HepG2 (cell line): ENCODE measurements at regions not wholly inside any gene's neighbourhood (a gene's known extent, or its start where the extent isn't known, plus 50 kb on each side); places are given as distances from the start of the nearest gene placed in this dataset.

Experiments used
- CEBPB ChIP-seq: IDR thresholded peaks from 2 replicates; pipeline ENCODE4 v1.6.1; 2011; ENCODE audit warnings: low read depth, low read length, improper control_type of control experiment, borderline replicate concordance
- FOSL2 ChIP-seq: sonication (generic); formaldehyde crosslinking; IDR thresholded peaks from 2 replicates; pipeline ENCODE4 v1.4.0; 2020; ENCODE audit warnings: missing genetic modification reagents
- SOX13 ChIP-seq, 3 experiments: fragments of 450-650 bp in 1 of 3; sonication (generic) in 1 of 3; formaldehyde crosslinking in 1 of 3; IDR thresholded peaks in 2 of 3; conservative IDR thresholded peaks in 1 of 3; 2 replicates each; pipeline versions ENCODE4 v1.5.0 to v1.6.1; 2016 to 2020; ENCODE audit warnings: antibody characterized with exemption in 1 of 3, mild to moderate bottlenecking in 1 of 3, missing compliant biosample characterization in 1 of 3, missing genetic modification reagents in 1 of 3, moderate library complexity in 1 of 3
- ZBTB8A ChIP-seq: sonication (generic); formaldehyde crosslinking; IDR thresholded peaks from 2 replicates; pipeline ENCODE4 v1.4.0; 2020; ENCODE audit warnings: mild to moderate bottlenecking, low read depth, missing genetic modification reagents, borderline replicate concordance
- ZFP90 ChIP-seq: sonication (generic); formaldehyde crosslinking; IDR thresholded peaks from 2 replicates; pipeline ENCODE4 v1.8.0; 2022; ENCODE audit warnings: missing genetic modification reagents, mild to moderate bottlenecking, inconsistent platforms, borderline replicate concordance
- ZNF235 ChIP-seq: sonication (generic); formaldehyde crosslinking; IDR thresholded peaks from 2 replicates; pipeline ENCODE4 v1.8.1; 2023; ENCODE audit warnings: mild to moderate bottlenecking, missing genetic modification reagents, borderline replicate concordance
- ZNF274 ChIP-seq: sonication (generic); formaldehyde crosslinking; IDR thresholded peaks from 2 replicates; pipeline ENCODE4 v1.5.1; 2020; ENCODE audit warnings: mild to moderate bottlenecking, missing genetic modification reagents
- ZNF777 ChIP-seq: sonication (generic); formaldehyde crosslinking; IDR thresholded peaks from 2 replicates; pipeline ENCODE4 v1.4.0; 2020; ENCODE audit warnings: missing genetic modification reagents
- ZZZ3 ChIP-seq: sonication (generic); formaldehyde crosslinking; IDR thresholded peaks from 2 replicates; pipeline ENCODE4 v1.4.0; 2020; ENCODE audit warnings: missing genetic modification reagents, mild to moderate bottlenecking, borderline replicate concordance
- TF ChIP-seq, protein P1 (sequence below): sonication (generic); formaldehyde crosslinking; conservative IDR thresholded peaks from 2 replicates; pipeline ENCODE4 v1.8.0; 2022; ENCODE audit warnings: low read depth, missing genetic modification reagents
- TF ChIP-seq, protein P2 (sequence below): sonication (generic); formaldehyde crosslinking; IDR thresholded peaks from 2 replicates; pipeline ENCODE4 v1.4.0; 2020; ENCODE audit warnings: mild to moderate bottlenecking, low read depth, missing genetic modification reagents
- TF ChIP-seq, protein P3 (sequence below): IDR thresholded peaks from 2 replicates; pipeline ENCODE4 v1.6.1; 2012; ENCODE audit warnings: low read depth, low read length, improper control_type of control experiment

DNA sequence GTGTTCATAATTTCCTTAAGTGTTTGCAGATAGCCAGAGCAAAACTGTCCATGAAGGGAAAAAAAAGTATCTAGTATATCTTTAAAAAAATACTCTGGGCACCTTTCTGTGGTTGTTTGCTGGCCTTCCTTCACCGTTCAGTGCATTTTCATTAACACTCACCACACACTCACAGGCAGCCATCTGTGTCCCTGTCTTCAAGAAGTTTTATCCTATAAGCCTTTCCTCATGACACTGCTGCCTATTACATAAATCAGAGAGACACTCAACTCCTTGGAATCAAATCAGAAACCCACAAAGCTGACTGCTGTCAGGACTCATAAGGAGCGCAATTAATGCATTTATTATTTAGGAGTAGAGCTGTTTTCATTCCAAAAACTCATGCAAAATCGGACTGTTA is 1720.2 kb downstream of the PCDH7 start (continued):
- TF ChIP-seq ZNF235 (CRISPR knock-in tag) = no peak
- TF ChIP-seq ZNF777 = no peak
- TF ChIP-seq, protein P1, sequence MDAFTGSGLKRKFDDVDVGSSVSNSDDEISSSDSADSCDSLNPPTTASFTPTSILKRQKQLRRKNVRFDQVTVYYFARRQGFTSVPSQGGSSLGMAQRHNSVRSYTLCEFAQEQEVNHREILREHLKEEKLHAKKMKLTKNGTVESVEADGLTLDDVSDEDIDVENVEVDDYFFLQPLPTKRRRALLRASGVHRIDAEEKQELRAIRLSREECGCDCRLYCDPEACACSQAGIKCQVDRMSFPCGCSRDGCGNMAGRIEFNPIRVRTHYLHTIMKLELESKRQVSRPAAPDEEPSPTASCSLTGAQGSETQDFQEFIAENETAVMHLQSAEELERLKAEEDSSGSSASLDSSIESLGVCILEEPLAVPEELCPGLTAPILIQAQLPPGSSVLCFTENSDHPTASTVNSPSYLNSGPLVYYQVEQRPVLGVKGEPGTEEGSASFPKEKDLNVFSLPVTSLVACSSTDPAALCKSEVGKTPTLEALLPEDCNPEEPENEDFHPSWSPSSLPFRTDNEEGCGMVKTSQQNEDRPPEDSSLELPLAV (CRISPR knock-in tag) = no peak
- no peak for TF ChIP-seq CEBPB
- TF ChIP-seq, protein P2, sequence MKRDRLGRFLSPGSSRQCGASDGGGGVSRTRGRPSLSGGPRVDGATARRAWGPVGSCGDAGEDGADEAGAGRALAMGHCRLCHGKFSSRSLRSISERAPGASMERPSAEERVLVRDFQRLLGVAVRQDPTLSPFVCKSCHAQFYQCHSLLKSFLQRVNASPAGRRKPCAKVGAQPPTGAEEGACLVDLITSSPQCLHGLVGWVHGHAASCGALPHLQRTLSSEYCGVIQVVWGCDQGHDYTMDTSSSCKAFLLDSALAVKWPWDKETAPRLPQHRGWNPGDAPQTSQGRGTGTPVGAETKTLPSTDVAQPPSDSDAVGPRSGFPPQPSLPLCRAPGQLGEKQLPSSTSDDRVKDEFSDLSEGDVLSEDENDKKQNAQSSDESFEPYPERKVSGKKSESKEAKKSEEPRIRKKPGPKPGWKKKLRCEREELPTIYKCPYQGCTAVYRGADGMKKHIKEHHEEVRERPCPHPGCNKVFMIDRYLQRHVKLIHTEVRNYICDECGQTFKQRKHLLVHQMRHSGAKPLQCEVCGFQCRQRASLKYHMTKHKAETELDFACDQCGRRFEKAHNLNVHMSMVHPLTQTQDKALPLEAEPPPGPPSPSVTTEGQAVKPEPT = no peak
- TF ChIP-seq ZBTB8A = no peak
- TF ChIP-seq FOSL2 (CRISPR knock-in tag) = no peak
- no peak for TF ChIP-seq ZNF274 (CRISPR knock-in tag)
- TF ChIP-seq ZZZ3 = no peak
- TF ChIP-seq, protein P3, sequence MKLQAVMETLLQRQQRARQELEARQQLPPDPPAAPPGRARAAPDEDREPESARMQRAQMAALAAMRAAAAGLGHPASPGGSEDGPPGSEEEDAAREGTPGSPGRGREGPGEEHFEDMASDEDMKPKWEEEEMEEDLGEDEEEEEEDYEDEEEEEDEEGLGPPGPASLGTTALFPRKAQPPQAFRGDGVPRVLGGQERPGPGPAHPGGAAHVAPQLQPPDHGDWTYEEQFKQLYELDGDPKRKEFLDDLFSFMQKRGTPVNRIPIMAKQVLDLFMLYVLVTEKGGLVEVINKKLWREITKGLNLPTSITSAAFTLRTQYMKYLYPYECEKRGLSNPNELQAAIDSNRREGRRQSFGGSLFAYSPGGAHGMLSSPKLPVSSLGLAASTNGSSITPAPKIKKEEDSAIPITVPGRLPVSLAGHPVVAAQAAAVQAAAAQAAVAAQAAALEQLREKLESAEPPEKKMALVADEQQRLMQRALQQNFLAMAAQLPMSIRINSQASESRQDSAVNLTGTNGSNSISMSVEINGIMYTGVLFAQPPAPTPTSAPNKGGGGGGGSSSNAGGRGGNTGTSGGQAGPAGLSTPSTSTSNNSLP = no peak
- TF ChIP-seq ZFP90 (CRISPR knock-in tag) = no peak
- no peak for TF ChIP-seq SOX13 (IDR thresholded peaks at IDR 0.05)
- no peak for TF ChIP-seq SOX13 (CRISPR knock-in tag; conservative IDR thresholded peaks at IDR 0.05 in 1 of 2, IDR thresholded peaks at IDR 0.05 in 1 of 2)
